Left cardiac atrium (tissue), 4 donors: ENCODE measurements at regions not wholly inside any gene's neighbourhood (a gene's known extent, or its start where the extent isn't known, plus 50 kb on each side); places are given as distances from the start of the nearest gene placed in this dataset.

Source experiments
- ATAC-seq, 2 donors: fragments of 200-7000 bp; cut with Tn5 transposase; one replicate each; pipeline ENCODE4 v1.9.1; 2020; ENCODE audit warnings: mild to moderate bottlenecking in 2 of 2, moderate library complexity in 2 of 2
- DNase-seq: peaks from one replicate; pipeline ENCODE4 v3.0.0-alpha.2; 2020
- intact Hi-C, 2 donors: fragments of 100-400 bp; cut with DNase I; formaldehyde crosslinking; loops; one replicate each; pipeline versions ENCODE4 v1.14.1 to v1.15.1; 2022 to 2023
- donor health status: DM: no; HTN: yes; CAD: no.
- donor health status: DM: no; HTN: yes; CAD: no; lungs with severe emphysema.
- donor health status: DM: yes; HTN: yes; CAD: no.
- donor health status: Dilated cardiomyopathy.

GRCh38 chr19:33894787-33895186 lies 98.1 kb downstream of the KCTD15 start:
- ATAC-seq: no peak
- no peak for DNase-seq

GRCh38 chr19:33895366-33895765 lies 98.7 kb downstream of the KCTD15 start:
- no peak for ATAC-seq
- intact Hi-C loops: no loop called here
- DNase-seq: no peak

More at GRCh38 chr19:33894787-33895186, 98.1 kb downstream of the KCTD15 start:
- intact Hi-C loops: no loop called here

- DNase-seq (no peak), ATAC-seq (no peak)
- intact Hi-C loops: no loop called here
These were observed 101.5 kb downstream of the KCTD15 start for GRCh38 chr19:33898062-33898677.

DNA sequence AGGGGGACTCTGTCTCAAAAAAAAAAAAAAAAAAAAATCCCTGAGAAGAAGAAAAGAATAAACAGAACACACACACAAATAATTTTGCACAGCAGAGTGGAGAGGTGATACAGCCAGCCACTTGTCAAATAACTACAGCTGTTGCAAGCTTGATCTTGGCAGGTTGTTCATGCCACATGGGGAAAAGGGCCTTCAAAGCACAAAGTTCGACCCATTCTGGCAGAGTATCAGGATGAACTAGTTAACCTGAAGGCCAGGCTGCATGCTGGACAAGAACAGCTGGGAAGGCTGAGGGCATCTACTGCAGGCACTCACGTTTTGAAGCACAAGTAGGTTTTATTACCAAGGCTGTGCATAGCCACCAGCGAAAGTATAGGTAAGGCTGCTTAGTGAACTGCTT lies 104.1 kb downstream of the KCTD15 start:
- DNase-seq (no peak), ATAC-seq (no peak)
- intact Hi-C loops: no loop called here

DNA sequence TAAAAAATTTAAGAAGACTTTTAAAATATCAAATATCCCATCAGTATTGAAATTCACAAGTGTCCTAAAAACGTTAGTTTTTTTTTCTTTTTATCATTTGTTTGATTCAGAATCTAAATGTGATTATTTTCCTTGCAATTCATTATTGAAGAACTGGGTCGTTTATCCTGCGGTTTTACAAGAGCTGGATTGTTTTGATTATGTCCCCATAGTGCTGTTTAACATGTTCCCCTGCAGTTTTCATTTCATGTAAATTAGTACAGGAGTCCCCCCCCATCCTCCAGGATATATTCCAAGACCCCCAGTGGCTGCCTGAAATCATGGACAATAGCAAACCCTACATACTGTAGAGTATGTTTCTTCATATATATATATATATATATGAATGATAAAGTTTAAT lies 105.7 kb downstream of the KCTD15 start:
- ATAC-seq (no peak), DNase-seq (no peak)
- intact Hi-C loops: no loop called here

GRCh38 chr19:33902802-33903488 lies 106.3 kb downstream of the KCTD15 start:
- ATAC-seq: no peak
- intact Hi-C loops: no loop called here
- DNase-seq: no peak

GRCh38 chr19:33903489-33903850 lies 106.8 kb downstream of the KCTD15 start:
- intact Hi-C loops: no loop called here
- DNase-seq (no peak), ATAC-seq (no peak)

DNA sequence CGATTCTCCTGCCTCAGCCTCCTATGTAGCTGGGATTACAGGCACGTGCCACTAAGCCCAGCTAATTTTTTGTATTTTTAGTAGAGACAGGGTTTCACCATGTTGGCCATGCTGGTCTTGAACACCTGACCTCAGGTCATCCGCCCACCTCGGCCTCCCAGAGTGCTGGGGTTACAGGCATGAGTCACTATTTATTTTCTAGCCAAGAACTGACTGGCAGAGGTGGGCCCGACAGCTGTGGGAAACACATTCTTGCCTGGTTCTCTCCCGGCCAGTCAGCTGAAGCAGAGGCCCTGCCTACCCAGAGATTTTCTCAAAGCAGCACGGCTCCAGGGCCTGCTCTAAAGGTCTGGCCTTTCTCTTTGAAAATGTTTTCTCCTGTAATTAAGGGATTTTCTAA lies 108.0 kb downstream of the KCTD15 start:
- DNase-seq: peak; percentile 53

GRCh38 chr19:33905473-33905936 lies 108.8 kb downstream of the KCTD15 start:
- intact Hi-C loops: loop anchor here in 1 of 2 donors (5.0 kb wide), 1 partner anchor 108 kb away; the partner anchor contains the start of gene KCTD15
- DNase-seq (peak; percentile 65), ATAC-seq (peak; percentile 28 to 61)

More for the DNA sequence above, 108.0 kb downstream of the KCTD15 start:
- ATAC-seq: peak in 1 of 2 donors; percentile 14
- intact Hi-C loops: loop anchor here in 1 of 2 donors (5.0 kb wide), 1 partner anchor 107 kb away; the partner anchor contains the start of gene KCTD15

- intact Hi-C loops: loop anchor here in 1 of 2 donors (5.0 kb wide), 1 partner anchor 109 kb away; the partner anchor contains the start of gene KCTD15
- DNase-seq (peak; percentile 88), ATAC-seq (peak; percentile 93 to 94)
These were observed 109.4 kb downstream of the KCTD15 start for GRCh38 chr19:33905937-33906577.

DNA sequence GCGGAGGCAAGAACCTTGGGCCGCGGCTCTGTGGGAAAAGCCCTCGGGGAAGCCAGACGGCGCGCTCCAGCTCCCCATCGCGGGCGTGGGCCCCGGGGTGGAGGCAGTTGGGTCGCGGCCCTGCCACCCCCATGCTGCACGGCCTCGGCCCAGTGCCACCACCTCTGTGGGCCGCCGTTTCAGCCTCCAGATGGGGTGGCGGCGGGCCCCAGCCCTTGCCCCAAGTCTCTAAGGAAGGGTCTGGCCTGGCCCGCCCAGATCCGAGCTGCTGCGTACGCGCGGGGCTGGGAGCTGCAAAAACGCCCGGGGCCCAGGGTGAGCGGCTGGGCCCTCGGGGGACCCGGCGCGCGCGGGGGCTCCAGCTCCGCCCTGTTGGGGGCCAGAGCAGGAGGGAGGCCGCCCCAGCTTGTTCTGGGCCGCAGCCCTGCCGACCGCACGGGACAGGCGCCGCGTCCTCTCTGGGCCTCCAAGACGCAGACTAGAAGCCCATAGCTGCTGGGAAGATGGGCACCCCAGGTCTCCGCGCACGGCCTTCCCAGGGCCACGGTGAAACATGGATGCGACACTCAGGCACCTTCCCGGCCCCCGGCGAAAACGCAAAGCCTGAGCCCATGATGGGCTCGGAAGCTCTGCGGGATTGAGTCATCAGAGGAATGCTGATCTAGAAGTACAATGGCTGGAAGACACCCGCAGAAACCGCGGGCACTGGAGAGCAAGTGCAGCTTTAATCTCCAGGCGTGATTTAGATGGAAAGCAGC lies 110.1 kb downstream of the KCTD15 start:
- intact Hi-C loops: loop anchor here in 1 of 2 donors (5.0 kb wide), 1 partner anchor 109 kb away; the partner anchor contains the start of gene KCTD15
- DNase-seq (peak; percentile 35), ATAC-seq (peak; percentile 57 to 58)

DNA sequence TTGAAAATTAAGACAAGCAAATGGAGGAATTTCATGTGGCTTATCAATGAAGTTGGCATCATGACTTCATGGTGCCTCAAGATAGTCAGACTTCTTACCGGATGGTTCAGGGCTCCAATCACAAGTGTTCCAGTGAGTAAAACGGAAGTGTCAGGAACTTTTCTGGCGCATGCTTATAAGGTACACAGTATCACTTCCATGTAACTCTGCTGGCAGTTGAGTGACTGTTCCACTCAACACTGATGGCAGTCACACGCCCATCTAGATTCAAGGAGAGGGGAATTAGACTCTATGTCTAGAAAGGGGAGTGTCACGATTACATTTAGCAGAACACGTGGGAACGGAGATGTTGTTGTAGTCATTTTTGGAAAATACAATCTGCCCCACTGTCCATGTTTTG lies 114.3 kb downstream of the KCTD15 start:
- no peak for DNase-seq
- no peak for ATAC-seq

GRCh38 chr19:33914599-33914998 lies 117.9 kb downstream of the KCTD15 start:
- intact Hi-C loops: no loop called here
- ATAC-seq (no peak), DNase-seq (no peak)

More for the DNA sequence above, 114.3 kb downstream of the KCTD15 start:
- intact Hi-C loops: no loop called here

GRCh38 chr19:33916792-33917191 lies 120.1 kb downstream of the KCTD15 start:
- no peak for DNase-seq
- intact Hi-C loops: no loop called here
- no peak for ATAC-seq

DNA sequence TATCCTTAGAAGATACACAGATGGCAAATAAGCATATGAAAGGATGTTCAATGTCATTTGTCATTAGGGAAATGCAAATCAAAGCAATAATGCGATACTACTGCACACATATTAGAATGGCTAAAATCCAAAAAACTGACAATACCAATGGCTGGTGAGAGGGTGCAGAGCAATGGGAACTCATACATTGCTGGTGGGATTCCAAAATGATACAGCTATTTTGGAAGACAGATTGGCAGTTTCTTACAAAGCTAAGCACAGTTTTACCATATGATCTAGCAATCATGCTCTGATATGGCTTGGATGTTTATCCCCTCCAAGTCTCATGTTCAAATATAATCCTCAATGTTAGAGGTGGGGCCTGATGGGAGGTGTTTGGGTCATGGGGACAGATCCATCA lies 122.6 kb downstream of the KCTD15 start:
- DNase-seq (no peak), ATAC-seq (no peak)
- intact Hi-C loops: no loop called here

DNA sequence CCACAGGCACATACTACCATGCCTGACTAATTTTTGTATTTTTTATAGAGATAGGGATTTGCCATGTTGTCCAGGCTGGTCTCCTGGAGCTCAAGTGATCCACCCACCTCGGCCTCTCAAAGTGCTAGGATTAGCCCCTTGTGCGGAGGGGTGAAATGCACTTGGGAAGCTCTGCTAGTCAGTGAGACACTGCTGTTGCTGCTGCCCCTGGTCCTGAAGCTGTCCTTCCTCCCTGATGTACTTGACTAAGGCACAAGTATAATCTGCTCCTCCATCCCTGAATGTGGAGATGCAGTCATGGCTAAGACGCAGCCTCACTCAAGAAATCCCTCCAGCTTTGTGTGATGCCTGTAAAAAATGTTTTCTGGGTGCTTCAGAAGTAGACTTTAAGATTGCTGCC lies 124.5 kb downstream of the KCTD15 start:
- DNase-seq (no peak), ATAC-seq (no peak)
- intact Hi-C loops: no loop called here

DNA sequence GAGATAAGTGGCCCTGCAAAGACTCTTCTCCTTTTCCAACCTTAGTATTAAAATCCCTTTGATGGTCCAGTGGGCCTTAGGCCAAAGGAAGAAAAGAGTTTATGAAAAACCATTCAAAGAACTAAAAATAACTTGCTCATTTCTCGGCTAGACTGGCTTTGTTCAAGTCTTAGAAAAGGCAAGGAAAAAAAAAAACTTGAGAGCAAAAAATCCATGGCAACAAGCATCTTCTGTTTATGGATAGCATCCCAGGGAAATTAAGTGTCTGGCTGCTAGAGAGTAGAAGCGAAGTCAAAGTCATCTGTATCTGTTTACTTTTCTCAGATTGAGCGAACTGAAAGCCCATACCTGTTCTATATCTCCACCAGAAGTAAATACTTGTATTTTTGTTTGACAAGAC lies 129.6 kb downstream of the KCTD15 start:
- intact Hi-C loops: no loop called here
- no peak for ATAC-seq
- DNase-seq: no peak

- DNase-seq (no peak), ATAC-seq (no peak)
- intact Hi-C loops: no loop called here
These were observed 131.3 kb downstream of the KCTD15 start for GRCh38 chr19:33927789-33928457.

- DNase-seq (no peak), ATAC-seq (no peak)
- intact Hi-C loops: no loop called here
These were observed 131.8 kb downstream of the KCTD15 start for GRCh38 chr19:33928458-33928950.
